ENCODE measurements at regions not wholly inside any gene's neighbourhood (a gene's known extent, or its start where the extent isn't known, plus 50 kb on each side); places are given as distances from the start of the nearest gene placed in this dataset.

GRCh38 chr9:4349816-4350418, 50.0 kb upstream of the GLIS3 start:
- Mint-ChIP-seq H3K4me1 (ENCODE audit: low read depth) (no peaks in the 10 kb centered on the region), H3K36me3 (ENCODE audit: low read depth) (no peaks in the 10 kb centered on the region), H3K9me3 (no peaks in the 10 kb centered on the region), H3K4me3 (no peak overlapping the region), H3K27me3 (peaks cover 4% of the 10 kb centered on the region), H3K27ac (no peak overlapping the region)
- H3K36me3 ChIP-seq (ENCODE audit: insufficient read depth, low read length), result no peaks in the 10 kb centered on the region
- H3K27ac ChIP-seq (ENCODE audit: low read depth in 1 of 2, low read length in 2 of 2), result no peak overlapping the region
- DNase-seq, result no peak
- ChIA-PET POLR2A (no interaction called here), CTCF (no interaction called here)
- no peaks in the 10 kb centered on the region for H3K9me3 ChIP-seq (ENCODE audit: control insufficient read depth in 1 of 2, insufficient read depth in 1 of 2, low read length in 2 of 2)
- peaks cover 4% of the 10 kb centered on the region for H3K4me1 ChIP-seq (ENCODE audit: insufficient read depth, low read length)
- intact Hi-C loops (cut with DNase I, micrococcal nuclease), result loop anchor here in 1 of 2 experiments (10.0 kb wide), 1 partner anchor 885 kb away; no protein-coding TSS in a partner anchor
- H3K27me3 ChIP-seq (ENCODE audit: control insufficient read depth in 1 of 2, insufficient read depth in 2 of 2, low read length in 2 of 2), result no peaks in the 10 kb centered on the region
- ATAC-seq (ENCODE audit: poor library complexity), result no peak
- H3K4me3 ChIP-seq (ENCODE audit: low read length), result no peak overlapping the region
- TF ChIP-seq, protein P1, sequence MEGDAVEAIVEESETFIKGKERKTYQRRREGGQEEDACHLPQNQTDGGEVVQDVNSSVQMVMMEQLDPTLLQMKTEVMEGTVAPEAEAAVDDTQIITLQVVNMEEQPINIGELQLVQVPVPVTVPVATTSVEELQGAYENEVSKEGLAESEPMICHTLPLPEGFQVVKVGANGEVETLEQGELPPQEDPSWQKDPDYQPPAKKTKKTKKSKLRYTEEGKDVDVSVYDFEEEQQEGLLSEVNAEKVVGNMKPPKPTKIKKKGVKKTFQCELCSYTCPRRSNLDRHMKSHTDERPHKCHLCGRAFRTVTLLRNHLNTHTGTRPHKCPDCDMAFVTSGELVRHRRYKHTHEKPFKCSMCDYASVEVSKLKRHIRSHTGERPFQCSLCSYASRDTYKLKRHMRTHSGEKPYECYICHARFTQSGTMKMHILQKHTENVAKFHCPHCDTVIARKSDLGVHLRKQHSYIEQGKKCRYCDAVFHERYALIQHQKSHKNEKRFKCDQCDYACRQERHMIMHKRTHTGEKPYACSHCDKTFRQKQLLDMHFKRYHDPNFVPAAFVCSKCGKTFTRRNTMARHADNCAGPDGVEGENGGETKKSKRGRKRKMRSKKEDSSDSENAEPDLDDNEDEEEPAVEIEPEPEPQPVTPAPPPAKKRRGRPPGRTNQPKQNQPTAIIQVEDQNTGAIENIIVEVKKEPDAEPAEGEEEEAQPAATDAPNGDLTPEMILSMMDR (IDR thresholded peaks at IDR 0.05), result no peak
